OCI-LY3 (cell line): ENCODE measurements at regions not wholly inside any gene's neighbourhood (a gene's known extent, or its start where the extent isn't known, plus 50 kb on each side); places are given as distances from the start of the nearest gene placed in this dataset.

ENCODE experiments used
- H2AFZ ChIP-seq: fragments of 200-600, 300-600 bp; shearing (Covaris generic); 2 replicates; pipeline ENCODE4 v1.6.0; 2014; ENCODE audit warnings: antibody characterized with exemption, low read depth, low read length
- H3K27ac ChIP-seq: fragments of 200-600, 300-600 bp; sonication (generic); 2 replicates; pipeline ENCODE4 v1.5.1; 2014; ENCODE audit warnings: mild to moderate bottlenecking, low read length, moderate library complexity, mixed read lengths
- H3K27me3 ChIP-seq: fragments of 200-600, 300-600 bp; sonication (generic); 2 replicates; pipeline ENCODE4 v1.6.1; 2014; ENCODE audit warnings: low read depth, low read length, mixed read lengths
- H3K36me3 ChIP-seq: fragments of 200-600, 300-600 bp; sonication (generic); replicated peaks from 2 replicates; pipeline ENCODE3; 2014; ENCODE audit warnings: low read depth, low read length, mixed read lengths
- H3K4me1 ChIP-seq: fragments of 300-600, 200-600 bp; sonication (generic); 2 replicates; pipeline ENCODE4 v1.6.1; 2014; ENCODE audit warnings: low read length, mixed read lengths
- H3K4me2 ChIP-seq: fragments of 200-600, 300-600 bp; sonication (generic); 2 replicates; pipeline ENCODE4 v1.6.1; 2014; ENCODE audit warnings: low read length, mixed read lengths
- H3K4me3 ChIP-seq: fragments of 300-600, 200-600 bp; sonication (generic); 2 replicates; pipeline ENCODE4 v1.5.1; 2014; ENCODE audit warnings: antibody characterized with exemption, mild to moderate bottlenecking, low read length, moderate library complexity
- H3K79me2 ChIP-seq: fragments of 300-600, 200-600 bp; shearing (Covaris generic); 2 replicates; pipeline ENCODE4 v1.6.1; 2014; ENCODE audit warnings: mild to moderate bottlenecking, low read length, mixed read lengths
- H3K9ac ChIP-seq: fragments of 300-600, 200-600 bp; shearing (Covaris generic); 2 replicates; pipeline ENCODE4 v1.6.0; 2014; ENCODE audit warnings: mild to moderate bottlenecking, low read length, moderate library complexity
- H3K9me3 ChIP-seq: fragments of 200-600, 300-600 bp; shearing (Covaris generic); 2 replicates; pipeline ENCODE4 v1.6.1; 2014; ENCODE audit warnings: low read length, mixed read lengths; ENCODE audit not compliant: insufficient read depth
- H4K20me1 ChIP-seq: fragments of 200-600, 300-600 bp; sonication (generic); 2 replicates; pipeline ENCODE4 v1.6.1; 2016; ENCODE audit warnings: low read length, mixed read lengths; ENCODE audit not compliant: insufficient read depth
- EZH2phosphoT487 ChIP-seq: fragments of 200-600 bp; shearing (Covaris generic); IDR thresholded peaks from 2 replicates; pipeline ENCODE4 v1.6.1; 2018; ENCODE audit warnings: antibody characterized with exemption, mixed run types, low read depth
- TF ChIP-seq, protein P1 (sequence below): fragments of 200-600, 300-600 bp; sonication (generic); IDR thresholded peaks from 2 replicates; pipeline ENCODE4 v1.5.1; 2014; ENCODE audit warnings: antibody characterized with exemption, low read length, low read depth

DNA sequence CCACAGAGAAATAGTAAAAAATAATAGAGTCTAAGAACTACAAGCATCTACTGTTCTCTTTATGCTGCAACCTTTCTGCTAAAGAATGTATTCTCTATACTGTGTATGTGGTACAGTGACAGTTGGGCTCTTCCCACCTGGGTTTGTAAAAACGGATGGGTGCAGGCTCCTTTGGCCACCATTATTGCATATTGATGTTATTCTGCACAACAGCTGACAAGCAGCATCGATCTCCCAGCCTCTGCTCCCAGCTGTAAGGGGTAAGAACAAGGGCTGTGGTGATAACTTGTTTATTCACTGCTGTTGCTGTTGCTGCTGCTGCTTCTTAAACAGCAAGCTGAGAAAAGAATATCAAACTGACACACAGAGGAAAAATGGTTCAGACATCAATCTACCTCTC lies 56.1 kb downstream of the KCNRG start:
- Histone ChIP-seq H3K27ac (no peak overlapping the region), H3K9me3 (no peaks in the 10 kb centered on the region), H3K4me1 (peaks cover 33% of the 10 kb centered on the region), H3K79me2 (peaks cover 93% of the 10 kb centered on the region), H3K4me2 (no peak overlapping the region), H3K9ac (no peak overlapping the region), H3K36me3 (peaks cover 46% of the 10 kb centered on the region), H3K27me3 (no peaks in the 10 kb centered on the region), H2AFZ (no peak overlapping the region), H3K4me3 (no peak overlapping the region), H4K20me1 (peaks cover 88% of the 10 kb centered on the region)
- TF ChIP-seq, protein P1, sequence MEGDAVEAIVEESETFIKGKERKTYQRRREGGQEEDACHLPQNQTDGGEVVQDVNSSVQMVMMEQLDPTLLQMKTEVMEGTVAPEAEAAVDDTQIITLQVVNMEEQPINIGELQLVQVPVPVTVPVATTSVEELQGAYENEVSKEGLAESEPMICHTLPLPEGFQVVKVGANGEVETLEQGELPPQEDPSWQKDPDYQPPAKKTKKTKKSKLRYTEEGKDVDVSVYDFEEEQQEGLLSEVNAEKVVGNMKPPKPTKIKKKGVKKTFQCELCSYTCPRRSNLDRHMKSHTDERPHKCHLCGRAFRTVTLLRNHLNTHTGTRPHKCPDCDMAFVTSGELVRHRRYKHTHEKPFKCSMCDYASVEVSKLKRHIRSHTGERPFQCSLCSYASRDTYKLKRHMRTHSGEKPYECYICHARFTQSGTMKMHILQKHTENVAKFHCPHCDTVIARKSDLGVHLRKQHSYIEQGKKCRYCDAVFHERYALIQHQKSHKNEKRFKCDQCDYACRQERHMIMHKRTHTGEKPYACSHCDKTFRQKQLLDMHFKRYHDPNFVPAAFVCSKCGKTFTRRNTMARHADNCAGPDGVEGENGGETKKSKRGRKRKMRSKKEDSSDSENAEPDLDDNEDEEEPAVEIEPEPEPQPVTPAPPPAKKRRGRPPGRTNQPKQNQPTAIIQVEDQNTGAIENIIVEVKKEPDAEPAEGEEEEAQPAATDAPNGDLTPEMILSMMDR = no peak
- TF ChIP-seq EZH2phosphoT487 = no peak

DNA sequence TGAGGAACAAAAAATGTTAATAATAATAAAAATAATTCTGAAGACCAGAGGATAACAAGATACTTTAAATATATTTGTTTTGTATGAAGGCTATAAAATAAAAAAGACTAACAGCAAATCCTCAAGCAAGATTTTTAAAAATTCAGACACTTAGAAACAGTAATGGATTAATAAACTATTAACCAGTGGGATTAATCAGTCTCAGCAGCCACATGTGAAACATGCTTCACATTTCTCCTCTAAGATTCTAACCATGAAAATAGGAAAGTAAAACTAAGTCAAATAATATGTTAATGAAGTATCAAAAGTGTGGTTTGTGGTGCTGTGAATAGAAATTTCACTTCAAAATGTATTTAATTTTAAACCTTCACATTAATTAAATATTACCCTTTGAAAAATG lies 57.4 kb downstream of the KCNRG start:
- Histone ChIP-seq H3K79me2 (peaks cover 99% of the 10 kb centered on the region), H3K27ac (no peak overlapping the region), H3K27me3 (no peaks in the 10 kb centered on the region), H3K9ac (no peak overlapping the region), H3K9me3 (no peaks in the 10 kb centered on the region), H4K20me1 (peaks cover 89% of the 10 kb centered on the region), H3K36me3 (peaks cover 38% of the 10 kb centered on the region), H3K4me1 (peaks cover 43% of the 10 kb centered on the region), H3K4me2 (no peak overlapping the region), H3K4me3 (no peak overlapping the region), H2AFZ (no peak overlapping the region)
- TF ChIP-seq, protein P1 = no peak

DNA sequence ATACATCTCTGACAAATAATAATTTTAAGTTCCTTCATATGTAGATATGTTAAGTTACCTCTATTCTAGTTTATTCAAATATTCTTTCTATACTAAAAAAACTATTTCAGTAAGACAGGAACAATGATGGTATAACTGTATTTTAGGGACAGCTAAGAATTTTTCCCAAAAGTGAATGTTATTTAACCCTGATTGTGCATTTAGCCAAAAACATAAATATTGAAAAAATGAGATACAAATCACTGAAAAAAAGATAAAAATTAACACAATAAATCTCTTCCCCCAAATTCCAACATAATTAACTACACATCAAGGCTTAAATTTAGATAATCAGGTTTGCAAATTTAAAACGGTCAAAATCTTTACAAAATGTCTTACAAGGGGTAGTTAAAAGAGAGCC lies 58.1 kb downstream of the KCNRG start:
- no peak for TF ChIP-seq EZH2phosphoT487
- TF ChIP-seq, protein P1 = no peak
- Histone ChIP-seq H3K27me3 (no peaks in the 10 kb centered on the region), H3K4me1 (peaks cover 49% of the 10 kb centered on the region), H3K36me3 (peaks cover 33% of the 10 kb centered on the region), H3K27ac (no peak overlapping the region), H2AFZ (no peak overlapping the region), H3K9me3 (no peaks in the 10 kb centered on the region), H3K4me3 (no peak overlapping the region), H3K4me2 (no peak overlapping the region), H4K20me1 (peaks cover 89% of the 10 kb centered on the region), H3K9ac (no peak overlapping the region), H3K79me2 (peaks cover 99% of the 10 kb centered on the region)

GRCh38 chr13:50074843-50075242 lies 59.6 kb downstream of the KCNRG start:
- no peak overlapping the region for H2AFZ ChIP-seq
- H3K4me1 ChIP-seq = peaks cover 56% of the 10 kb centered on the region
- H3K27me3 ChIP-seq = no peaks in the 10 kb centered on the region
- peaks cover 25% of the 10 kb centered on the region for H3K36me3 ChIP-seq
- H3K79me2 ChIP-seq = peaks cover 99% of the 10 kb centered on the region
- no peaks in the 10 kb centered on the region for H3K9me3 ChIP-seq
- no peak overlapping the region for H3K27ac ChIP-seq
- H3K4me3 ChIP-seq = 0 out of 2 replicates have a peak overlapping the region, but pooled peaks have one; percentile 31
- TF ChIP-seq, protein P1 = no peak
- peak; percentile 91; the same call in 1 of the 2 replicates for TF ChIP-seq EZH2phosphoT487
- H4K20me1 ChIP-seq = peaks cover 89% of the 10 kb centered on the region
- peak overlapping the region; percentile 59 for H3K4me2 ChIP-seq
- H3K9ac ChIP-seq = no peak overlapping the region
